H1 (cell line): ENCODE measurements at regions not wholly inside any gene's neighbourhood (a gene's known extent, or its start where the extent isn't known, plus 50 kb on each side); places are given as distances from the start of the nearest gene placed in this dataset.

Source experiments
- CTCF ChIA-PET: fragments of 300-600 bp; sonication (Branson Sonifier 250); formaldehyde crosslinking; loops from one replicate; lab custom pipeline; 2021; ENCODE audit not compliant: partially characterized antibody; lab: Charles Lee
- POLR2A ChIA-PET: fragments of 300-600 bp; sonication (Branson Sonifier 250); formaldehyde crosslinking; loops from one replicate; lab custom pipeline; 2021; ENCODE audit warnings: inconsistent platforms; ENCODE audit not compliant: partially characterized antibody; lab: Charles Lee
- DNase-seq, 2 experiments: peaks; one replicate each; pipeline versions ENCODE4 v3.0.0 to v3.0.0-alpha.2; 2010 to 2022; ENCODE audit warnings: low spot score in 2 of 2, low read depth in 1 of 2, mixed read lengths in 1 of 2
- FAIRE-seq: peaks from 2 replicates; lab custom pipeline; 2011; peaks lifted over from hg19 to GRCh38; lab: Jason Lieb, UNC
- H2AFZ ChIP-seq: 2 replicates; pipeline ENCODE4 v1.8.1; 2012; ENCODE audit warnings: low read length, inconsistent platforms
- H2AK5ac ChIP-seq: 2 replicates; pipeline ENCODE4 v1.6.1; 2013; ENCODE audit warnings: low read depth, low read length
- H2BK120ac ChIP-seq: replicated peaks from 2 replicates; pipeline ENCODE3; 2013; ENCODE audit warnings: low read depth, low read length, inconsistent platforms
- H2BK12ac ChIP-seq: 2 replicates; pipeline ENCODE4 v1.6.1; 2013; ENCODE audit warnings: low read depth, low read length
- H2BK15ac ChIP-seq: 2 replicates; pipeline ENCODE4 v1.6.1; 2013; ENCODE audit warnings: low read length
- H2BK20ac ChIP-seq: 2 replicates; pipeline ENCODE4 v1.6.1; 2013; ENCODE audit warnings: low read length
- H2BK5ac ChIP-seq: 2 replicates; pipeline ENCODE4 v1.6.1; 2013; ENCODE audit warnings: low read depth, low read length
- H3K14ac ChIP-seq: 2 replicates; pipeline ENCODE4 v1.6.1; 2013; ENCODE audit warnings: inconsistent platforms; ENCODE audit not compliant: insufficient read length
- H3K18ac ChIP-seq: 2 replicates; pipeline ENCODE4 v1.6.1; 2013; ENCODE audit warnings: low read length; ENCODE audit errors: extremely low read depth
- H3K23ac ChIP-seq: 2 replicates; pipeline ENCODE4 v1.6.1; 2013; ENCODE audit warnings: inconsistent platforms; ENCODE audit not compliant: insufficient read length
- H3K23me2 ChIP-seq: 2 replicates; pipeline ENCODE4 v1.6.1; 2013; ENCODE audit warnings: low read depth, low read length
- H3K27ac ChIP-seq: 2 replicates; pipeline ENCODE4 v1.6.1; 2011; ENCODE audit warnings: low read depth, low read length, inconsistent platforms
- H3K27me3 ChIP-seq, 4 experiments: replicated peaks in 1 of 4; 1 replicate in 1 of 4; 2 replicates in 3 of 4; pipeline versions ENCODE4 v1.6.1 to v1.8.1; 2011 to 2013; ENCODE audit warnings: low read length in 3 of 4, mild to moderate bottlenecking in 3 of 4, inconsistent platforms in 2 of 4, mixed read lengths in 2 of 4, moderate library complexity in 1 of 4; ENCODE audit not compliant: control insufficient read depth in 3 of 4, insufficient read depth in 3 of 4; ENCODE audit errors: extremely low read depth in 1 of 4
- H3K36me3 ChIP-seq, 4 experiments: 2 replicates each; pipeline versions ENCODE4 v1.6.1 to v1.8.1; 2011 to 2013; ENCODE audit warnings: mild to moderate bottlenecking in 4 of 4, low read length in 3 of 4, moderate library complexity in 2 of 4, control low read depth in 1 of 4, inconsistent platforms in 1 of 4; ENCODE audit not compliant: insufficient read depth in 4 of 4, control insufficient read depth in 2 of 4
- H3K4ac ChIP-seq: replicated peaks from 2 replicates; pipeline ENCODE3; 2013; ENCODE audit warnings: low read length, low read depth, mixed read lengths, inconsistent platforms; ENCODE audit not compliant: insufficient read length
- H3K4me1 ChIP-seq, 4 experiments: replicated peaks in 1 of 4; 1 replicate in 1 of 4; 2 replicates in 3 of 4; pipeline versions ENCODE4 v1.6.1 to v1.8.1; 2011 to 2013; ENCODE audit warnings: low read length in 3 of 4, inconsistent platforms in 2 of 4, mixed read lengths in 1 of 4; ENCODE audit not compliant: insufficient read depth in 4 of 4, control insufficient read depth in 3 of 4
- H3K4me2 ChIP-seq, 2 experiments: 2 replicates each; pipeline versions ENCODE4 v1.6.1 to v1.8.1; 2011 to 2013; ENCODE audit warnings: low read depth in 2 of 2, low read length in 2 of 2, control low read depth in 1 of 2, inconsistent platforms in 1 of 2, mild to moderate bottlenecking in 1 of 2; ENCODE audit not compliant: insufficient read depth in 1 of 2
- H3K4me3 ChIP-seq, 4 experiments: fragments of 200-600, 300-600 bp in 1 of 4; sonication (generic), shearing (Covaris generic), sonication (Bioruptor Twin) in 1 of 4; 2 replicates each; pipeline versions ENCODE4 v1.5.1 to v1.8.1; 2011 to 2016; ENCODE audit warnings: low read length in 4 of 4, low read depth in 3 of 4, control low read depth in 2 of 4, inconsistent platforms in 2 of 4, mild to moderate bottlenecking in 2 of 4, mixed read lengths in 1 of 4, moderate library complexity in 1 of 4; ENCODE audit not compliant: insufficient read depth in 2 of 4; ENCODE audit errors: extremely low read depth in 1 of 4
- H3K56ac ChIP-seq: replicated peaks from 2 replicates; pipeline ENCODE3; 2013; ENCODE audit warnings: low read depth, mild to moderate bottlenecking, mixed read lengths, low read length, inconsistent platforms; ENCODE audit not compliant: insufficient read length
- H3K79me1 ChIP-seq: 2 replicates; pipeline ENCODE4 v1.6.1; 2013; ENCODE audit warnings: low read depth, low read length, control low read depth
- H3K79me2 ChIP-seq, 2 experiments: 2 replicates each; pipeline versions ENCODE4 v1.6.1 to v1.8.1; 2012 to 2013; ENCODE audit warnings: low read length in 2 of 2, mild to moderate bottlenecking in 2 of 2, inconsistent platforms in 1 of 2; ENCODE audit not compliant: insufficient read depth in 2 of 2, control insufficient read depth in 1 of 2
- H3K9ac ChIP-seq, 4 experiments: replicated peaks in 1 of 4; 1 replicate in 1 of 4; 2 replicates in 3 of 4; pipeline versions ENCODE4 v1.6.1 to v1.8.1; 2011 to 2013; ENCODE audit warnings: low read depth in 3 of 4, low read length in 3 of 4, control low read depth in 2 of 4, mild to moderate bottlenecking in 2 of 4, moderate library complexity in 2 of 4, inconsistent platforms in 1 of 4; ENCODE audit errors: extremely low read depth in 1 of 4
- H3K9me3 ChIP-seq, 2 experiments: 2 replicates each; pipeline versions ENCODE4 v1.6.1 to v1.8.1; 2012 to 2013; ENCODE audit warnings: mild to moderate bottlenecking in 2 of 2, moderate library complexity in 2 of 2, control low read depth in 1 of 2, inconsistent platforms in 1 of 2, low read depth in 1 of 2, low read length in 1 of 2, mixed read lengths in 1 of 2; ENCODE audit not compliant: insufficient read depth in 2 of 2
- H4K20me1 ChIP-seq, 2 experiments: replicated peaks in 1 of 2; 2 replicates each; pipeline versions ENCODE3 to v1.8.1; 2011 to 2013; ENCODE audit warnings: inconsistent platforms in 2 of 2, low read length in 2 of 2, mild to moderate bottlenecking in 1 of 2; ENCODE audit not compliant: insufficient read depth in 2 of 2, control insufficient read depth in 1 of 2
- H4K5ac ChIP-seq: 2 replicates; pipeline ENCODE4 v1.6.1; 2013; ENCODE audit warnings: low read length, low read depth, mixed read lengths, inconsistent platforms; ENCODE audit not compliant: insufficient read length
- H4K8ac ChIP-seq: 2 replicates; pipeline ENCODE4 v1.8.0; 2013; ENCODE audit warnings: mild to moderate bottlenecking, moderate library complexity, low read length, inconsistent platforms; ENCODE audit not compliant: insufficient read depth; ENCODE audit errors: extremely low read depth
- H4K91ac ChIP-seq: replicated peaks from 2 replicates; pipeline ENCODE3; 2013; ENCODE audit warnings: low read length, mixed read lengths, inconsistent platforms; ENCODE audit not compliant: insufficient read length
- BCL11A ChIP-seq, 2 experiments: IDR thresholded peaks; one replicate each; pipeline ENCODE4 v1.6.1; 2011; ENCODE audit warnings: low read depth in 2 of 2, low read length in 2 of 2, mild to moderate bottlenecking in 2 of 2
- CHD2 ChIP-seq: IDR thresholded peaks from 2 replicates; pipeline ENCODE4 v1.6.1; 2012; ENCODE audit warnings: low read length, improper control_type of control experiment
- CTBP2 ChIP-seq: IDR thresholded peaks from 2 replicates; pipeline ENCODE4 v1.7.0; 2011; ENCODE audit warnings: borderline replicate concordance, mild to moderate bottlenecking, moderate library complexity, mixed read lengths, low read length; ENCODE audit not compliant: insufficient read depth, insufficient read length
- GABPA ChIP-seq: IDR thresholded peaks from 2 replicates; pipeline ENCODE4 v1.6.1; 2011; ENCODE audit warnings: mild to moderate bottlenecking, low read length, moderate library complexity, borderline replicate concordance; ENCODE audit not compliant: insufficient read depth
- JUND ChIP-seq: IDR thresholded peaks from 2 replicates; pipeline ENCODE4 v1.6.1; 2011; ENCODE audit warnings: mild to moderate bottlenecking, improper control_type of control experiment, low read length
- KDM1A ChIP-seq: fragments of 200-600, 300-600 bp; sonication (generic); IDR thresholded peaks from 2 replicates; pipeline ENCODE4 v1.7.1; 2016; ENCODE audit warnings: mild to moderate bottlenecking, low read length, borderline replicate concordance
- POLR2AphosphoS5 ChIP-seq: IDR thresholded peaks from 2 replicates; pipeline ENCODE4 v1.6.1; 2011; ENCODE audit warnings: low read depth, low read length
- POU5F1 ChIP-seq: IDR thresholded peaks from 2 replicates; pipeline ENCODE4 v1.6.1; 2011; ENCODE audit warnings: low read depth, mild to moderate bottlenecking, low read length, moderate library complexity
- RAD21 ChIP-seq, 2 experiments: IDR thresholded peaks in 1 of 2; conservative IDR thresholded peaks in 1 of 2; 2 replicates each; pipeline ENCODE4 v1.6.1; 2011; ENCODE audit warnings: low read depth in 2 of 2, low read length in 2 of 2, improper control_type of control experiment in 1 of 2, inconsistent platforms in 1 of 2, mild to moderate bottlenecking in 1 of 2, moderate library complexity in 1 of 2
- SP4 ChIP-seq: IDR thresholded peaks from 2 replicates; pipeline ENCODE4 v1.6.1; 2012; ENCODE audit warnings: low read length, inconsistent platforms
- YY1 ChIP-seq: IDR thresholded peaks from 2 replicates; pipeline ENCODE4 v1.6.1; 2011; ENCODE audit warnings: low read depth, mild to moderate bottlenecking, low read length
- ZNF274 ChIP-seq: IDR thresholded peaks from 2 replicates; pipeline ENCODE4 v1.7.0; 2012; ENCODE audit warnings: low read length, borderline replicate concordance; ENCODE audit errors: extremely low read depth
- WGBS, 2 experiments: shearing (Covaris generic) in 1 of 2; methylation state at CpG; one replicate each; pipeline versions ENCODE4 v1.1.6 to v1.1.7; 2013 to 2015; ENCODE audit warnings: low lambda C conversion rate in 2 of 2, mixed read lengths in 2 of 2, inconsistent platforms in 1 of 2, low coverage in 1 of 2, missing lambda C conversion rate in 1 of 2; ENCODE audit not compliant: insufficient replicate concordance in 2 of 2, insufficient coverage in 1 of 2, insufficient read length in 1 of 2; ENCODE audit errors: extremely low coverage in 1 of 2, missing lambda C conversion rate in 1 of 2; 5-methylcytosine and 5-hydroxymethylcytosine counted together
- TF ChIP-seq, protein P1 (sequence below): IDR thresholded peaks from 2 replicates; pipeline ENCODE4 v1.6.1; 2011; ENCODE audit warnings: low read depth, mild to moderate bottlenecking, low read length; ENCODE audit not compliant: insufficient read depth

DNA sequence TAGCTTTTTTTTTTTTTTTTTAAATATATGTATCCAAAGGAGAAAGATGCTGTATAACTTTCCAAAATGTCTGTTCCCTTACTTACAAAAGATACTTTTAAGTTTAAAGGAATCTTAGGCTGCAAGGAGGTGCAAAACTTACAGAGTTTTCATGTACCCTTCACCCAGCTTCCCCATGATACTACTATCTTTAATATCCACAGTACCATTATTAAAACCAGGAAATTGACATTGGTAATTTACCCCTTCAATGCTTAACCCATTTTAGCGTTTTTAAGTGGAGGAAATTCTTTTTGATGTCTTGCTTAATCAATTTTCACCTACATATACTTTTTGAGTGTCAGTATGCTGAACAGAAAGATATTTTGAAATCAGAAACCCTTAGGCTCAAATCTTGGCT is 310.9 kb downstream of the PRL start:
- DNase-seq (no peak), FAIRE-seq (no peak)
- Histone ChIP-seq H4K20me1 (peaks cover 0 to 2% of the 10 kb centered on the region in 2 experiments), H2BK15ac (no peak overlapping the region), H3K56ac (no peak overlapping the region), H3K4me2 (no peak overlapping the region), H3K79me1 (no peaks in the 10 kb centered on the region), H3K4ac (no peak overlapping the region), H3K27ac (no peak overlapping the region), H2AK5ac (no peak overlapping the region), H3K9me3 (0 out of 4 replicates have a peak, but pooled peaks cover 0 to 1% of the 10 kb centered on the region in 2 experiments), H4K5ac (no peak overlapping the region), H3K23ac (no peak overlapping the region), H3K18ac (no peak overlapping the region), H2BK5ac (no peak overlapping the region), H3K36me3 (peaks cover 0 to 3% (median 0%) of the 10 kb centered on the region in 4 experiments; a peak in 1 of 8 replicates), H3K14ac (no peak overlapping the region), H4K8ac (no peak overlapping the region), H3K27me3 (no peaks in the 10 kb centered on the region), H3K23me2 (no peaks in the 10 kb centered on the region), H2BK120ac (no peak overlapping the region), H2AFZ (no peak overlapping the region), H3K79me2 (peaks cover 0 to 4% of the 10 kb centered on the region in 2 experiments; a peak in 1 of 4 replicates), H3K9ac (no peak overlapping the region), H3K4me3 (no peak overlapping the region), H2BK12ac (no peak overlapping the region), H4K91ac (no peak overlapping the region), H3K4me1 (peaks cover 0 to 4% (median 1%) of the 10 kb centered on the region in 4 experiments; a peak in 2 of 7 replicates), H2BK20ac (no peak overlapping the region)
- CTCF ChIA-PET, result no interaction called here
- WGBS, 2 experiments, result 88% methylated on average over 1 of the region's 1 CpG; no CpG with 5 or more reads in 1 of the 2 experiments
- POLR2A ChIA-PET, result interaction anchor here (1.2 kb wide), 1 partner anchor 397 kb away, joined by 3 read pairs; no protein-coding TSS in a partner anchor
- no peak for TF ChIP-seq POLR2AphosphoS5
- TF ChIP-seq GABPA, result no peak
- no peak for TF ChIP-seq KDM1A
- no peak for TF ChIP-seq CTBP2
- TF ChIP-seq BCL11A (IDR thresholded peaks at IDR 0.05; ENCODE audit: low read depth in 2 of 2, low read length in 2 of 2), result no peak
- no peak for TF ChIP-seq RAD21 (IDR thresholded peaks at IDR 0.05 in 1 of 2, conservative IDR thresholded peaks at IDR 0.05 in 1 of 2; ENCODE audit: low read depth in 2 of 2, low read length in 2 of 2)
- TF ChIP-seq SP4, result no peak
- no peak for TF ChIP-seq ZNF274
- TF ChIP-seq JUND, result no peak
- no peak for TF ChIP-seq YY1
- no peak for TF ChIP-seq CHD2
- TF ChIP-seq POU5F1, result no peak
- TF ChIP-seq, protein P1, sequence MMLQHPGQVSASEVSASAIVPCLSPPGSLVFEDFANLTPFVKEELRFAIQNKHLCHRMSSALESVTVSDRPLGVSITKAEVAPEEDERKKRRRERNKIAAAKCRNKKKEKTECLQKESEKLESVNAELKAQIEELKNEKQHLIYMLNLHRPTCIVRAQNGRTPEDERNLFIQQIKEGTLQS, result no peak
